ENCODE measurements at regions not wholly inside any gene's neighbourhood (a gene's known extent, or its start where the extent isn't known, plus 50 kb on each side); places are given as distances from the start of the nearest gene placed in this dataset.

DNA sequence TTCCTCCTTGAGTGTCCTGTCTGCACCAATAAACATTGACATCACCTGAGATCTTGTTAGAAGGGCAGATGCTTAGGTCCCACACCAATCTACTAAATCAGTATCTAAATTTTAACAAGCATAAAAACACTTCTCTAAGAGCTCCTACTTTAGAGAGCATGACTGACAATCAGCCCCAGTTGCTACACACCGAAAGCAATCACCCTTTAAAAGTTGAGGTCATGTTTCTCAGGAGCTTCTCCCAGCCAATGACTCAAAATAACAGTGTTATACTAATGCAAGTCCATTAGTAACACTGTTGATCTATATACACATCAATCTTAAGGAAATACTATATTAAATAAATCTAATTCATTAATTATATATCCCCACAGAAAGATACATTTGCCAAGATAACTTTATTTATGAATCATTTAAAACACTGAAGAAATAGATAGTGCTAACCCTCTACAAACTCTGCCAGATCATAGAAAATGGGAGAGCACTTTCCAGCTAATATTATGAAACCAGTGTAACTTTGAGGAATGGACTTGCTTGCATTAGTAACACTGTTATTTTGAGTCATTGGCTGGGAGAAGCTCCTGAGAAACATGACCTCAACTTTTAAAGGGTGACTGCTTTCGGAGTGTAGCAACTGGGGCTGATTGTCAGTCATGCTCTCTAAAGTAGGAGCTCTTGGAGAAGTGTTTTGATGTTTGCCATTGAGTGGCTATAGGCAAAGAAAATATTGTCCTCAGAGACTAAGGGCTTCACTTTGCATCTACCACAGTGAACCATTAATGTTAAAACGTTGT is 109.8 kb upstream of the HDX start:
- ATAC-seq (replicated peaks in 1 of 2): no peak
- no peaks in the 10 kb centered on the region for H3K4me1 Mint-ChIP-seq (ENCODE audit: low read depth)
- H3K27me3 Mint-ChIP-seq (ENCODE audit: low read depth): no peaks in the 10 kb centered on the region
- no peak for DNase-seq
- H3K4me3 Mint-ChIP-seq: no peak overlapping the region
- no peak overlapping the region for H3K27ac Mint-ChIP-seq
- H3K9me3 Mint-ChIP-seq: no peaks in the 10 kb centered on the region
- no peaks in the 10 kb centered on the region for H3K36me3 Mint-ChIP-seq (ENCODE audit: insufficient read depth in 2 of 2)

DNA sequence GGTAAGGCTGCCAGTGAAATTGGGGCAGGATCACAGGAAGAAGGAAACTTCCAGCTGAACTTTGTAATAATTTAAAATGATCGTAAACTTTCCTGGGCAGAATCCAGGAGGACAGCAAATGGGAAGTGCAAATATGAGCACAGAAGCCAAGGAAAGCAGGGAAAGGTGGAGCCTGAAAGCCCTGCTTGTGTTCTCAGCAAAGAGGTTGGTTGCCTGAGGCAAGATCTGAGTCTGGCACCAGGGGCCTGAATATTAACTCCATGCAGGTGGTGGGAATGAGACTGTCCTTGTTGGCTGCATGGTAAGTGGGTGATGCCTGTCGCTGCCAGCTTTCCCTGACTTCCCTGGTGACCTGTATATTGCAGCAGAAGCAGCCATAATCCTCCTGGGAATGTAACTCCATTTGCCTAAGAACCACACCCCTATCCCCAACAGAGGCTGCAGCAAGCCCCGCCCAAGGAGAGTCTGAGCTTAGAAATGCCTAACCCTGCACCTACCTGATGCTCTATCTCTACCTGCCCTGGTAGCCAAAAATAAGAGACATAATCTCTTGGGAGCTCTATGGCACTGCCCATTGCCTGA is 132.0 kb upstream of the HDX start:
- ATAC-seq (replicated peaks in 1 of 2) (no peak), DNase-seq (no peak)
- Mint-ChIP-seq H3K27me3 (ENCODE audit: low read depth) (no peaks in the 10 kb centered on the region), H3K27ac (no peak overlapping the region), H3K36me3 (ENCODE audit: insufficient read depth in 2 of 2) (no peaks in the 10 kb centered on the region), H3K9me3 (peaks cover 1 to 2% of the 10 kb centered on the region in 2 donors), H3K4me3 (no peak overlapping the region), H3K4me1 (ENCODE audit: low read depth) (no peaks in the 10 kb centered on the region)

DNA sequence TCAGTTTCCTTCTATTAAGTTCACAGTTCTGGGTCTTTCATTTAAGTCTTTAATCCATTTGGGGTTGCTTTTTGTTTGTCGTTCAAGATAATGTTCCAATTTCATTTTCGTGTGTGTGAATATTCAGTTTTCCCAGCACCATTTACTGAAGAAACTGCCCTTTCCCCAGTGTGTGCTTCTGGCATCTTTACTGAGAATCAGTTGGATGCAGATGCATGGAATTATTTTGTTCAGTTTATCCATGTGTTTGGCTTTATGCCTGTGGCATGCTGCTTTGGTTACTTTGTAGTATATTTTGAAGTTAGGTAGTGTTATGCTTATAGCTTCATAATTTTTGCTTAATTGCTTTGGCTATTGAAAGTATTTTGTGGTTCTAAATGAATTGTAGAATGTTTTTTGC is 163.8 kb upstream of the HDX start:
- Mint-ChIP-seq H3K4me1 (ENCODE audit: low read depth) (no peaks in the 10 kb centered on the region), H3K36me3 (ENCODE audit: insufficient read depth in 2 of 2) (no peaks in the 10 kb centered on the region), H3K9me3 (peaks cover 0 to 3% of the 10 kb centered on the region in 2 donors)

DNA sequence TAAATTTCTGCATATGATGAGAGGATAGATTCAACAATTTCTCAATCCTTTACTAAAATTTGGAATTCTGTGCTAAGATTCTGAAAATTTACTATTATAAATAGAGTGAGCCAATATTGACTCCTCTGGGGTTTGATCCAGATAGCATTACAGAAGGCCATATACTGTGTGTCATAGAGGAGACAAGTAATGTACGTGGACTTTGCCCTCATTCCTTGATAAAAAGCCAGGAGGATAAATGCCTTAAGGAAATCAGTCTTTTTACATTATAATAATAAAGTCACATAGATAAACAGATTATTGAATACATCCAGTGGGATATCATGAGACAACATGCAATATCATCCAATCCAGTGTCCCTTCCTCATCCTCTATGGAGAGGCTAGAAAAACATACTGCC is 188.0 kb upstream of the HDX start:
- no peak for DNase-seq
- Mint-ChIP-seq H3K9me3 (peaks cover 0 to 1% of the 10 kb centered on the region in 2 donors), H3K27ac (no peak overlapping the region), H3K36me3 (ENCODE audit: insufficient read depth in 2 of 2) (no peaks in the 10 kb centered on the region), H3K27me3 (ENCODE audit: low read depth) (no peaks in the 10 kb centered on the region), H3K4me1 (ENCODE audit: low read depth) (no peaks in the 10 kb centered on the region), H3K4me3 (no peak overlapping the region)
- no peak for ATAC-seq (replicated peaks in 1 of 2)

More for the DNA sequence above, 163.8 kb upstream of the HDX start:
- Mint-ChIP-seq H3K4me3 (no peak overlapping the region), H3K27me3 (ENCODE audit: low read depth) (no peaks in the 10 kb centered on the region), H3K27ac (no peak overlapping the region)
- no peak for DNase-seq
- ATAC-seq (replicated peaks in 1 of 2): no peak

DNA sequence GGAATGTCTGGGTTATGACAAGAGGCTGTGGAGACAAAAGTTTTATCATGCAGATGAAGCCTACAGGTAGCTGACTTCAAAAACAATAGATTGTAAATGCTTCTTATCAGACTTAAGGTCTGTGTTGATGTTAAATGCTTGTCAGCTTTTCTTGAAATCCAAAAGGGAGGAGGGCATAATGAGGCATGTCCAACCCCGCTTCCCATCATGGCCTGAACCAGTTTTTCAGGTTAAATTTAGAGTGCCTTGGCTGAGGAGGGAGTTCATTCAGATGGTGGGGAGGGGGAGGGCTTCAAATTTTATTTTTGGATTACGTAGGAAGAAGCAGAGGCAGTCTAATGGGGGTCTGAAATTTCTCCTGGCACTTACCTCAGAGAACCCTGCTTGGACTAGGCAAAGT is 207.7 kb upstream of the HDX start:
- no peak for ATAC-seq (replicated peaks in 1 of 2)
- Mint-ChIP-seq H3K4me3 (no peak overlapping the region), H3K36me3 (ENCODE audit: insufficient read depth in 2 of 2) (no peaks in the 10 kb centered on the region), H3K9me3 (peaks cover 0 to 2% of the 10 kb centered on the region in 2 donors), H3K4me1 (ENCODE audit: low read depth) (no peaks in the 10 kb centered on the region), H3K27ac (no peak overlapping the region), H3K27me3 (ENCODE audit: low read depth) (peaks cover 7% of the 10 kb centered on the region)
- DNase-seq: no peak

DNA sequence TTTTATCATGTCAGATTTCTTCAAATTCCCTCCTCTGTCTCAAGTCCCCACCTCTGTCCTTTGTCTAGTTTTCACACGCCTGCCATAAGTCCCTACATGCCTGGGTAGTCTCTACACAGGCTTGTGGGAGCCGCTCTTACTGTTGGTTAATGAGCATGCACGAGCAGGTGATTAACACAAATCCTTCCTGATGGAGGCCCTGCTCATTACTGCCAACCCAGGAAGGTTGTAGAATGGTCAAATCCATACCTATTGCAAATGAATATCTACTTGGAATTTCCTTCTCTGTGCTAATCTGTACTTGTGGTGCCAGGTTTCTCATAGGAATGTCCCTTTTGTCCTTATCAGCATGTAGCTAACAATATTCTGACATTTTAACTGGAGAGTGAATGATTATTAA is 208.4 kb upstream of the HDX start:
- ATAC-seq (replicated peaks in 1 of 2): no peak
- DNase-seq: no peak
- Mint-ChIP-seq H3K9me3 (peaks cover 0 to 2% of the 10 kb centered on the region in 2 donors), H3K27me3 (ENCODE audit: low read depth) (peaks cover 10% of the 10 kb centered on the region), H3K4me1 (ENCODE audit: low read depth) (peaks cover 4% of the 10 kb centered on the region), H3K4me3 (no peak overlapping the region), H3K36me3 (ENCODE audit: insufficient read depth in 2 of 2) (no peaks in the 10 kb centered on the region), H3K27ac (no peak overlapping the region)

DNA sequence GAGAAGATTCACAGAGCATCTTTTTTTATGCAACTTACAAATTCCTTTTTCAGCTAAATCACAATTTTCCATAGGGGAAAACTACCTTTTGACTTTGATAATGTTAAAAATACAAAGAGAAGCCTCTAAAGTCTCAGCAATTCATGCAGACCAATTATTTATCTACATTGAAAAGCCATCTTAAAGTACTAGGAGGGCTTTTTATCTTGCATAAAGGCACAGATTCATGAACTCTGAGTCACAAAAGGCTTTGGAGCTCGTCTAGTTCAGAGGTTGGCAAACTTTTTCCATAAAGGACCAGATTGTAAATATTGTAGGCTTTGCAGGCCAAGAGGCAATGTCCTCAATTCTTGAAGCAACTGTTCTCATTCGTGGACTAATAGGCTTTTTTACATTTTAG is 210.4 kb upstream of the HDX start:
- Mint-ChIP-seq H3K4me3 (no peak overlapping the region), H3K27ac (no peak overlapping the region), H3K36me3 (ENCODE audit: insufficient read depth in 2 of 2) (no peaks in the 10 kb centered on the region), H3K9me3 (peaks cover 0 to 2% of the 10 kb centered on the region in 2 donors), H3K4me1 (ENCODE audit: low read depth) (peaks cover 5% of the 10 kb centered on the region), H3K27me3 (ENCODE audit: low read depth) (peaks cover 20% of the 10 kb centered on the region)
- no peak for ATAC-seq (replicated peaks in 1 of 2)
- DNase-seq: no peak

DNA sequence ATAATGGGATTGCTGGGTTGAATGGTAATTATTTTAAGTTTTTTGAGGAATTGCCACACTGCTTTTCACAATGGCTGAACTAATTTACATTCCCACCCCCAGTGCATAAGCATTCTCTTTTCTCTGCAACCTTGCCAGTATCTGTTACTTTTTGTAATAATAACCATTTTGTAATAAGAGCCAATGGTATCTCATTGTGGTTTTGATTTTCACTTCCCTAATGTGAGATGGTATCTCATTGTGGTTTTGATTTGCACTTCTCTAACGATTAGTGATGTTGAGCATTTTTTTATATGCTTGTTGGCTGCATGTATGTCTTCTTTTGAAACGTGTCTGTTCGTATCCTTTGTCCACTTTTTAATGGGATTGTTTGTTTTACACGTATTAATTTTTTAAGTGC is 213.1 kb upstream of the HDX start:
- no peak overlapping the region for H3K27ac Mint-ChIP-seq
- H3K9me3 Mint-ChIP-seq: no peaks in the 10 kb centered on the region

DNA sequence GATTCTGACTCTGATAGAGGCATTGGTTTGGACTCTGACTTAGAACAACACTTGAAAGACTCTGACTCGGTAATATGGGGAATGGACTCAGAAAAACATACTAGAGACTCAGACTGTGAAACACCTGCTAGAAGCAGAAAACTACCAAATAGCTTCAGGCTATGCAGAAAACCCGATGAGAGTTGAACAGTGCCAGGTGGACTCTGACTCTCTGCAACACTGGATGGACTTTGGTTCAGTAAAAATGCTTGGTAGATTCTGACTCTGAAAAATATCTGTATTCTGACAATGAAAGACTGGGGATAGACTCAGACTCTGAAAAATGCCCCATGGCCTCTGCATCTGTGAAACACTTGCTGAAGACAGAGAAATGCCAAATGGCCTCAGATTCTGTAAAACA is 215.1 kb upstream of the HDX start:
- Mint-ChIP-seq H3K27ac (no peak overlapping the region), H3K4me1 (ENCODE audit: low read depth) (peaks cover 5% of the 10 kb centered on the region), H3K9me3 (no peaks in the 10 kb centered on the region), H3K4me3 (no peak overlapping the region), H3K27me3 (ENCODE audit: low read depth) (peaks cover 14% of the 10 kb centered on the region), H3K36me3 (ENCODE audit: insufficient read depth in 2 of 2) (no peaks in the 10 kb centered on the region)
- ATAC-seq (replicated peaks in 1 of 2): no peak
- no peak for DNase-seq

More for the DNA sequence above, 213.1 kb upstream of the HDX start:
- Mint-ChIP-seq H3K4me3 (no peak overlapping the region), H3K36me3 (ENCODE audit: insufficient read depth in 2 of 2) (no peaks in the 10 kb centered on the region), H3K27me3 (ENCODE audit: low read depth) (peaks cover 13% of the 10 kb centered on the region), H3K4me1 (ENCODE audit: low read depth) (peaks cover 5% of the 10 kb centered on the region)
- DNase-seq: no peak
- ATAC-seq (replicated peaks in 1 of 2): no peak

DNA sequence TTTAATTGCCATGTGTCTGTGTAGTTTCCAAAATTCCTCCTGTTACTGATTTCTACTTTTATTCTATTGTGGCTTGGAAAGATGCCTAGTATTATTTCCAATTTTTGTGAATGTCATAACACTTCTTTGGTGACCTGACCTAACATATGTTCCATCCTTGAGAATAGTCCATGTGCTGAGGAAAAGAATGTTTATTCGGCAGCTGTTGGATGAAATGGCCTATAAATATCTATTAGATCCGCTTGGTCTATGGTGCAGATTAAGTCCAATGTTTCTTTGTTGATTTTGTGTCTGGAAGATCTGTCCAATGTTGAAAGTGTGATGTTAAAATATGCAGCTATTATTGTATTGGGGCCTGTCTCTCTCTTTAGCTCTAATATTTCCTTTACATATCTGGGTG is 219.2 kb upstream of the HDX start:
- Mint-ChIP-seq H3K27ac (no peak overlapping the region), H3K9me3 (no peaks in the 10 kb centered on the region), H3K36me3 (ENCODE audit: insufficient read depth in 2 of 2) (no peaks in the 10 kb centered on the region), H3K4me3 (no peak overlapping the region), H3K4me1 (ENCODE audit: low read depth) (no peaks in the 10 kb centered on the region), H3K27me3 (ENCODE audit: low read depth) (peaks cover 7% of the 10 kb centered on the region)
- DNase-seq (no peak), ATAC-seq (replicated peaks in 1 of 2) (no peak)

DNA sequence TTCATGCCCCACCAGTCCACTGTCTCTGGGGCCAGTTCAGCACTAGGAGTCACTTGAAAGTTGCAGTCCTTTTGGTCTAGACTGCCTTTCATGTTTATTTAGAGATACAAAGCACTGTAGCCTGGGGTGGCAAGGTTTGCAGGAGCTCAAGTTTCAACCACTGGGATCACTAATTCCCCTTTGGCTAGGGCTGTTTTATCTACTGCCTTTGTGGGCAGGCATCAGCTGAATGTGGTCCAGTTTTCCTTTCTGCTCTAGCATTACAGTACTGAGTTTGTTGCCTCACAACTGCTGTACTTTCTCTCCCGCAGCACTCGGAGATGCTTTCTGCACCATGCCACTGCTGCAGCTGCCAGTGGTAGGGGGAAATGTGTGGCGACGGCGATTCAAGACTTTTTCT is 222.3 kb upstream of the HDX start:
- H3K4me1 Mint-ChIP-seq (ENCODE audit: low read depth): no peaks in the 10 kb centered on the region
- H3K4me3 Mint-ChIP-seq: no peak overlapping the region
- no peak overlapping the region for H3K27ac Mint-ChIP-seq
- DNase-seq (no peak), ATAC-seq (replicated peaks in 1 of 2) (no peak)
- H3K36me3 Mint-ChIP-seq (ENCODE audit: insufficient read depth in 2 of 2): no peaks in the 10 kb centered on the region
- H3K27me3 Mint-ChIP-seq (ENCODE audit: low read depth): peaks cover 12% of the 10 kb centered on the region
- H3K9me3 Mint-ChIP-seq: no peaks in the 10 kb centered on the region

DNA sequence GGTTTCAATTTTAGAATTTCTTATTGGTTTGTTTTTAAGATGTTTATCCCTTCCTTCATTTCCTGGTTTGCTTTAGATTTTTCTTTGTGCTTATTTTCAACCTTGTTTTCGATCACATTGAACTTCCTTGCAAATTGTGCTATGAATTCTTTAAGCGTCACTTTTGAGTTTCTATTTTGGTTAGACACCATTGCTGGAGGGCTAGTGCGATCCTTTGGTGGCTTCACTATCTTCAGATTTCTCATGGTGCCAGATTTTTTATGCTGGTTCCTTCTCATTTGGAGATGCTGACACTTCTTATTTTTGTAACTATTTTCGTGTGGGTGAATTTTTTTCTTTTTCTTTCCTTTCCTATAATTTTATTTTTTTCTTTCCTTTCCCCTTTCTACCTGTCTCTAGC is 227.2 kb upstream of the HDX start:
- DNase-seq (no peak), ATAC-seq (replicated peaks in 1 of 2) (no peak)
- Mint-ChIP-seq H3K4me1 (ENCODE audit: low read depth) (no peaks in the 10 kb centered on the region), H3K27ac (no peak overlapping the region), H3K4me3 (no peak overlapping the region), H3K36me3 (ENCODE audit: insufficient read depth in 2 of 2) (no peaks in the 10 kb centered on the region), H3K9me3 (no peaks in the 10 kb centered on the region), H3K27me3 (ENCODE audit: low read depth) (peaks cover 6% of the 10 kb centered on the region)

DNA sequence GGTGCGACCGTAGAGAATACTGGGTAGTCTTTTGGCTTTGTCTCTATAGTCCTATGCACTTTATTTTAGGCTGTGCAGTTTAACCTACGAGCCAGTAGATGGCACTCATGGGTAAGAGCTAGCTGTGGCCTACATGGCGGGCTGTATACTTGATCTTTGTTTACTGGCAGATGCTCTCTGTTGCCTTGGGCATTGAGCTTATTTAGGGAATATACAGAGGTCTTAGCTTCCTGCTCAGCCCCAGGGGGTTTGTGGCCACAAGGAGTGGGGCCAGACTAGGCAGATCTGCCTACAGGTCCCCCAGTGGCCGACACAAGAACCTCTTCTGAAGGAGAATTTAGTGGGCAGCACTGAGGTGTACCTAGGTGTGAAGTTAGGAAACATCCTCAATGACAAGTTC is 227.6 kb upstream of the HDX start:
- Mint-ChIP-seq H3K27ac (no peak overlapping the region), H3K4me3 (no peak overlapping the region), H3K27me3 (ENCODE audit: low read depth) (peaks cover 6% of the 10 kb centered on the region), H3K36me3 (ENCODE audit: insufficient read depth in 2 of 2) (no peaks in the 10 kb centered on the region), H3K9me3 (no peaks in the 10 kb centered on the region), H3K4me1 (ENCODE audit: low read depth) (no peaks in the 10 kb centered on the region)
- DNase-seq: peak; percentile 0 to 1
- peak; percentile 70 to 76 for ATAC-seq (replicated peaks in 1 of 2)

DNA sequence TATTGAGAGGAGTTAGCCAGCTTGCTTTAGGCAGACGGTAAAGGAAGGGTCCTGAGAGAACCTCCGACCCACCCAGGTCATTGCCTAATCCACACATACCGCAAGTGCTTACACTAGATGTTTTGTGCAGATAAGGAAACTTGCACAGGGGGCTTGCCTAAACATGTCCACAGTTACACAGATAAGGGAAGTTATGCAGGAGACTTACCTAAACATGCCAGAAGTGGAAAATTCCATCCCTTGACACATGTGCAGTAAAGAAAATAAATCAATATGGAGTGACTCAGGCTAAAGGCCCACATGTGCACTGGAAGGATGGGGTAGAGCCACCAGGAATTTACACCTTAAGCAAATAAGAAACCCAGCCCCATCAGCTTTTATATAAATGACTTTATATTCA is 232.8 kb upstream of the HDX start:
- H3K27ac Mint-ChIP-seq: no peak overlapping the region
- no peaks in the 10 kb centered on the region for H3K36me3 Mint-ChIP-seq (ENCODE audit: insufficient read depth in 2 of 2)
- no peak overlapping the region for H3K4me3 Mint-ChIP-seq
- H3K27me3 Mint-ChIP-seq (ENCODE audit: low read depth): peaks cover 10% of the 10 kb centered on the region
- DNase-seq: no peak
- ATAC-seq (replicated peaks in 1 of 2): no peak
- H3K4me1 Mint-ChIP-seq (ENCODE audit: low read depth): no peaks in the 10 kb centered on the region
- no peaks in the 10 kb centered on the region for H3K9me3 Mint-ChIP-seq

All from activated T-cell treated with anti-CD3 and anti-CD28 coated beads, Interleukin-2, amount 50 U/mL, for 72 hours (primary cell).